Loucy (cell line): ENCODE measurements at regions not wholly inside any gene's neighbourhood (a gene's known extent, or its start where the extent isn't known, plus 50 kb on each side); places are given as distances from the start of the nearest gene placed in this dataset.

Source experiments
- EZH2phosphoT487 ChIP-seq: fragments of 200-600 bp; IDR thresholded peaks from 2 replicates; pipeline ENCODE4 v1.6.1; 2018; ENCODE audit warnings: antibody characterized with exemption, mild to moderate bottlenecking, moderate library complexity, borderline replicate concordance
- TF ChIP-seq, protein P1 (sequence below): fragments of 200-600 bp; sonication (generic); conservative IDR thresholded peaks from 2 replicates; pipeline ENCODE4 v1.5.1; 2014; ENCODE audit warnings: mild to moderate bottlenecking, antibody characterized with exemption, low read length

DNA sequence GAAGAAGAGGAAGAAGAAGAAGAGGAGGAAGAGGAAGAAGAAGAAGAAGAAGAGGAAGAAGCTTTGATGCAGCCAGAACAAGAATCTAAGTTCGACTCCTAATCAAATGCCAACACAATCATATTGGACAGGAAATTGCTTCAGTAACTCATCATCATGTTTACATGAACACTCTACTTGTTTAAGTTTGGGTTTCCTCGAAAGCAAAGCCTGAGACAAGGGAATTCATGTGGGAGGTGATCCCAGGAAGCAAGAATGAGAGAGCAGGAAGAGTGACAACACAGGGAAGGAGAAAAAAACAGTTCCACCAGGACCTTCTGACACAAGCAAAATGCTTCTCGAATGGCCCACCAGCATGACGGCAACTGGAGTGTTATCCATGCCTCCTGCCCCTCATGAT lies 279.0 kb downstream of the PMP22 start:
- TF ChIP-seq, protein P1, sequence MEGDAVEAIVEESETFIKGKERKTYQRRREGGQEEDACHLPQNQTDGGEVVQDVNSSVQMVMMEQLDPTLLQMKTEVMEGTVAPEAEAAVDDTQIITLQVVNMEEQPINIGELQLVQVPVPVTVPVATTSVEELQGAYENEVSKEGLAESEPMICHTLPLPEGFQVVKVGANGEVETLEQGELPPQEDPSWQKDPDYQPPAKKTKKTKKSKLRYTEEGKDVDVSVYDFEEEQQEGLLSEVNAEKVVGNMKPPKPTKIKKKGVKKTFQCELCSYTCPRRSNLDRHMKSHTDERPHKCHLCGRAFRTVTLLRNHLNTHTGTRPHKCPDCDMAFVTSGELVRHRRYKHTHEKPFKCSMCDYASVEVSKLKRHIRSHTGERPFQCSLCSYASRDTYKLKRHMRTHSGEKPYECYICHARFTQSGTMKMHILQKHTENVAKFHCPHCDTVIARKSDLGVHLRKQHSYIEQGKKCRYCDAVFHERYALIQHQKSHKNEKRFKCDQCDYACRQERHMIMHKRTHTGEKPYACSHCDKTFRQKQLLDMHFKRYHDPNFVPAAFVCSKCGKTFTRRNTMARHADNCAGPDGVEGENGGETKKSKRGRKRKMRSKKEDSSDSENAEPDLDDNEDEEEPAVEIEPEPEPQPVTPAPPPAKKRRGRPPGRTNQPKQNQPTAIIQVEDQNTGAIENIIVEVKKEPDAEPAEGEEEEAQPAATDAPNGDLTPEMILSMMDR: no peak
- TF ChIP-seq EZH2phosphoT487: no peak
